ENCODE measurements at regions not wholly inside any gene's neighbourhood (a gene's known extent, or its start where the extent isn't known, plus 50 kb on each side); places are given as distances from the start of the nearest gene placed in this dataset.

GRCh38 chr13:91207261-91207660, 140.2 kb upstream of the MIR17HG start:
- Mint-ChIP-seq H3K9me3 (ENCODE audit: low read depth) (no peaks in the 10 kb centered on the region), H3K4me3 (no peak overlapping the region), H3K27ac (no peak overlapping the region), H3K27me3 (peaks cover 8% of the 10 kb centered on the region), H3K36me3 (no peaks in the 10 kb centered on the region), H3K4me1 (no peaks in the 10 kb centered on the region)
- no peak for ATAC-seq
- CTCF ChIA-PET: no interaction called here
- no peak for DNase-seq

DNA sequence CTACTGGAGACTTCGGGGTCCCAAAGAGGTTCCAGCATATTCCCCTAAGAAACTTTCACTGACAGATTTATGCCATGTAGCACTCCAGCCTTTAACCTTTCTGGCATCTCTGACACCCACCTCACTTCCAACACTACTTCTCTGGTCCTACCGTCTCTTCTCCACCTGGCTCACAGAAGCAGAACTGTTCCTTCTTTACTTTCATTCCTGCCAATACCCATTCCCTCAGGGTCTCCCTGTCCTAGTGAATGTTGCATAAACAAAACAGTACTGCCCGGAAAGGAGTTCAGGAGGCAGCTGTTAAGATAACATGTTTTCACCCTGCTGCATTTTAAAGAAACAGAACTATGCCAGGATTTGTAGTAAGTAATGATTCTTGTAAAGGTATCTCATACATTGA, 136.0 kb upstream of the MIR17HG start:
- ATAC-seq (no peak), DNase-seq (no peak)
- Mint-ChIP-seq H3K27me3 (peaks cover 22% of the 10 kb centered on the region), H3K36me3 (no peaks in the 10 kb centered on the region), H3K4me3 (no peak overlapping the region), H3K27ac (no peak overlapping the region), H3K9me3 (ENCODE audit: low read depth) (no peaks in the 10 kb centered on the region), H3K4me1 (no peaks in the 10 kb centered on the region)
- CTCF ChIA-PET: no interaction called here

- no peak overlapping the region for H3K4me3 Mint-ChIP-seq
- ATAC-seq (no peak), DNase-seq (no peak)
- peaks cover 22% of the 10 kb centered on the region for H3K27me3 Mint-ChIP-seq
- no peaks in the 10 kb centered on the region for H3K9me3 Mint-ChIP-seq (ENCODE audit: low read depth)
- no peaks in the 10 kb centered on the region for H3K4me1 Mint-ChIP-seq
- CTCF ChIA-PET: no interaction called here
- H3K27ac Mint-ChIP-seq: no peak overlapping the region
- no peaks in the 10 kb centered on the region for H3K36me3 Mint-ChIP-seq
These were observed 135.3 kb upstream of the MIR17HG start for GRCh38 chr13:91212231-91212630.

- CTCF ChIA-PET: no interaction called here
- Mint-ChIP-seq H3K27ac (no peak overlapping the region), H3K4me1 (no peaks in the 10 kb centered on the region), H3K36me3 (no peaks in the 10 kb centered on the region), H3K4me3 (no peak overlapping the region), H3K9me3 (ENCODE audit: low read depth) (no peaks in the 10 kb centered on the region), H3K27me3 (peaks cover 22% of the 10 kb centered on the region)
- ATAC-seq: no peak
- DNase-seq: no peak
These were observed 133.5 kb upstream of the MIR17HG start for GRCh38 chr13:91214031-91214430.

- Mint-ChIP-seq H3K4me3 (no peak overlapping the region), H3K27me3 (peaks cover 14% of the 10 kb centered on the region), H3K4me1 (no peaks in the 10 kb centered on the region), H3K9me3 (ENCODE audit: low read depth) (no peaks in the 10 kb centered on the region), H3K36me3 (no peaks in the 10 kb centered on the region), H3K27ac (no peak overlapping the region)
- no peak for ATAC-seq
- DNase-seq: no peak
- CTCF ChIA-PET: no interaction called here
These were observed 130.4 kb upstream of the MIR17HG start for GRCh38 chr13:91216928-91217700.

GRCh38 chr13:91219201-91219600, 128.3 kb upstream of the MIR17HG start:
- DNase-seq (no peak), ATAC-seq (no peak)
- H3K36me3 Mint-ChIP-seq: no peaks in the 10 kb centered on the region
- CTCF ChIA-PET: no interaction called here
- peaks cover 7% of the 10 kb centered on the region for H3K27me3 Mint-ChIP-seq
- H3K4me1 Mint-ChIP-seq: no peaks in the 10 kb centered on the region
- no peak overlapping the region for H3K27ac Mint-ChIP-seq
- H3K4me3 Mint-ChIP-seq: no peak overlapping the region
- no peaks in the 10 kb centered on the region for H3K9me3 Mint-ChIP-seq (ENCODE audit: low read depth)

DNA sequence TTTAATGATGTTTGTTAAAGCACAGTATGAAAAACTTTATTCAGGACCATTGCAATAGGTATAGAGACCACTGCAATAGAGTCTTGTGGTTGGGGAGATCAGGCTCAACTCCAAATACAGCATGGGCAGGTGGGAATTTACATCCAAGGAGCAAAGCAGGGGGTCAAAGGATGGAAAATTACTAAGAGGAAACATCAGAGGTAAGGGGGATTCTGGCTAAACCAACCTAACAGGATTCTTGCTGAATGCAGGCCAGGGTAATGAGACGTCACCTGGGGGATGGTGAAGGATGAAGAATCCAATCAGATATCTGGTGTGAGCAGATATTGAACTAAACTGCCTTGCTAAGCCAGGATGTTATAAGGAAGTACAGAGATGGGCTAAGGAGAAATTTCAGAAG, 126.6 kb upstream of the MIR17HG start:
- no peaks in the 10 kb centered on the region for H3K36me3 Mint-ChIP-seq
- no peak for ATAC-seq
- H3K4me3 Mint-ChIP-seq: no peak overlapping the region

GRCh38 chr13:91228108-91228507, 119.4 kb upstream of the MIR17HG start:
- H3K4me1 Mint-ChIP-seq: no peaks in the 10 kb centered on the region
- no peak overlapping the region for H3K27ac Mint-ChIP-seq
- no peaks in the 10 kb centered on the region for H3K27me3 Mint-ChIP-seq
- CTCF ChIA-PET: interaction anchor here (1.0 kb wide), 1 partner anchor 10 kb away, joined by 4 read pairs; no protein-coding TSS in a partner anchor
- H3K36me3 Mint-ChIP-seq: no peaks in the 10 kb centered on the region
- ATAC-seq (no peak), DNase-seq (no peak)
- H3K4me3 Mint-ChIP-seq: no peak overlapping the region
- H3K9me3 Mint-ChIP-seq (ENCODE audit: low read depth): no peaks in the 10 kb centered on the region

More for the DNA sequence above, 126.6 kb upstream of the MIR17HG start:
- Mint-ChIP-seq H3K4me1 (no peaks in the 10 kb centered on the region), H3K27me3 (peaks cover 1% of the 10 kb centered on the region), H3K9me3 (ENCODE audit: low read depth) (no peaks in the 10 kb centered on the region), H3K27ac (no peak overlapping the region)
- CTCF ChIA-PET: no interaction called here
- no peak for DNase-seq

DNA sequence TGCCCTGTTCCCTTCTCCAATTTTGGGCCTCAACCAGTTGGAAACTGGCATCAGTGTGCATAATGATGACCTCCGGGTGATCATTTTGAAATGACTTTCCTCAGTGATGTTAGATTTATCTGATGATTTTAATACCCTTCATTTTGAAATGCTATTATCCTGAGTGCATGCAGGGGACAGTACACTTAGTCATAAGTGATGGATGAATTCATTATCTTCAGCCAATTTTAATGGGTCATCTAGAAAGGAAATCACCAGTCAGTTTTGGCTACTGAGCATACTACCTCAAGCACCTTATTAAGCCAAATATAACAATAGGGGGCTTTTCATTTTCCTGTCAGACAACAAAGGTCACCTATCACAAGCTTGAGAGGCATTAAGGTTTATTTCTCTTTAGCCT, 118.5 kb upstream of the MIR17HG start:
- DNase-seq: no peak
- Mint-ChIP-seq H3K4me1 (no peaks in the 10 kb centered on the region), H3K36me3 (no peaks in the 10 kb centered on the region), H3K9me3 (ENCODE audit: low read depth) (no peaks in the 10 kb centered on the region), H3K27ac (no peak overlapping the region), H3K4me3 (no peak overlapping the region), H3K27me3 (no peaks in the 10 kb centered on the region)
- CTCF ChIA-PET: no interaction called here
- no peak for ATAC-seq

DNA sequence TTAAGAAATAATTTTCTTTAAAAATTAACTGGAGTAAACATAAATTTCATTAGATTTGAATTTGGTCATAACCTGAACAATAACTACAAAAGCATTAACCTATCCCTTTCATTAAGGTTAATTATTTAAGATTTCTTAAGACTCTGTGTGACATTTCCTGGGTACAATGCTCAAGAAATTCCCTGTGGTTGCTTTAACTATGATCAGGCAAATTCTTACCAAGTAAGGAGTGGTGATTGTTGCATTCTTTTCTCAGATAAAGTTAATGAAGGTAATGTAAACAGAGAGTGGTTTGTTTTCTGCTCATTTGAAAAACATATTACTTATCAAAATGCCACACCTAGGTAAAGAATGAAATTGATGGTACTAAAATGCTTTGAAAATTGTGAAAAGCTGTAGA, 114.8 kb upstream of the MIR17HG start:
- H3K27ac Mint-ChIP-seq: no peak overlapping the region
- H3K27me3 Mint-ChIP-seq: no peaks in the 10 kb centered on the region
- H3K4me3 Mint-ChIP-seq: no peak overlapping the region
- no peaks in the 10 kb centered on the region for H3K36me3 Mint-ChIP-seq
- H3K9me3 Mint-ChIP-seq (ENCODE audit: low read depth): no peaks in the 10 kb centered on the region
- CTCF ChIA-PET: no interaction called here
- ATAC-seq (no peak), DNase-seq (no peak)
- H3K4me1 Mint-ChIP-seq: no peaks in the 10 kb centered on the region

DNA sequence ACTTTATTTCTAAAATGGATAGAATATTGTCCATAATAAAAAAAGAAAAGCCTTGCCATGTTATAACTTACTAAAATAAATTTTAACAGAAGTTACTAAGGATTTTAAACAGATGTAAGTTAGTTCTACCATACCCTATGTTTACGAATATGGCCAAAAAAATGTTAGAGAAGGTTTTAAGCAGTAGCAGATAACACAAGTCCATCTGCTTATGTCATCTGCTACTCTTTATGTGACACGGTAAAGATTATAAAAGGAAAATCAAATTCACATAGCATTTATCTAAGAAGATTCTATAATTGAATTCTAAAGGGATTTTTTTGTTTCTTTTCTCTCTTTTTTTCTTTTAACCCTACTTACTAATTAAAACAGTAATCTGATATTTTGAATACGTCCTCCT, 114.2 kb upstream of the MIR17HG start:
- no peaks in the 10 kb centered on the region for H3K9me3 Mint-ChIP-seq (ENCODE audit: low read depth)
- H3K27ac Mint-ChIP-seq: no peak overlapping the region
- H3K4me1 Mint-ChIP-seq: no peaks in the 10 kb centered on the region
- CTCF ChIA-PET: no interaction called here
- H3K4me3 Mint-ChIP-seq: no peak overlapping the region
- ATAC-seq: no peak
- DNase-seq: no peak
- H3K27me3 Mint-ChIP-seq: no peaks in the 10 kb centered on the region
- H3K36me3 Mint-ChIP-seq: no peaks in the 10 kb centered on the region

DNA sequence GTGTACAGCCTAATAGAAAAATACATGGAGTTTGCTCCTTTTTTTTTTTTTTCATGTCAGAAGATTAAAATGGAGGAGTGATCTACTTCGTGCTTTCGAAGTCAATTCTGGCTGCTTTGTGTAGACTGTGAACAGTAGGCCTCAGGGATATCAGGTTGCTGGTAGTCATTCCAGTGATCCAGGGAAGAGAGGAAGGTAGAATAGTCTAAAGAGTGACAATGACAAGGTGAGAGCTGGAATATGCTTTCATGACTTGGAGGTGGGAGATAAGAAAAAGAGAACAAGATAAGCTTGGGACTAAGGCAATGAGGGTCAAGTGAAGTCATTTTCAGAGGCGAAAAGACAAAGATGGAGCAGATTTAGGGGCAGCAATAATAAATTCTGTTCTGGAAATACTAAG, 111.3 kb upstream of the MIR17HG start:
- CTCF ChIA-PET: no interaction called here
- H3K36me3 Mint-ChIP-seq: no peaks in the 10 kb centered on the region

DNA sequence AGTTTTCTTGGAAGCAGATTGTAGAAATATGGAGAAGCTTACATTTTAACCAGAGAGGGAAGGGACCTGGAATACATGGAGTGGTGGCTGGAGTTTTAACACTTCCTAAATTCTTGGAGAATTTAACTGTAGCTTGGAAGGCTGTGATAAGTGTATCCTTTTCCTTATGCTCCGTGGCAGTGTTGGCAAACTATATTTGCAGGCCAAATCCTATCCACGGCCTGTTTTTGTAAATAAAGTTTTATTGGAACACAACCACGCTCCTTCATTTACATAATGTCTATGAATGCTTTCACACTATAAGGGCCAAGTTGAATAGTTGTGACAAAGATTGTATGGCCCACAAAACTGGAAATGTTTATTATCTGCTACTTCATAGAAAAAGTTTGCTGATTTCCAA, 110.6 kb upstream of the MIR17HG start:
- CTCF ChIA-PET: interaction anchor here (1.7 kb wide), 1 partner anchor 9 kb away, joined by 4 read pairs; no protein-coding TSS in a partner anchor
- no peaks in the 10 kb centered on the region for H3K4me1 Mint-ChIP-seq
- DNase-seq (no peak), ATAC-seq (no peak)
- no peaks in the 10 kb centered on the region for H3K36me3 Mint-ChIP-seq
- no peaks in the 10 kb centered on the region for H3K9me3 Mint-ChIP-seq (ENCODE audit: low read depth)
- no peak overlapping the region for H3K4me3 Mint-ChIP-seq
- H3K27ac Mint-ChIP-seq: no peak overlapping the region
- H3K27me3 Mint-ChIP-seq: no peaks in the 10 kb centered on the region

More for the DNA sequence above, 111.3 kb upstream of the MIR17HG start:
- DNase-seq (no peak), ATAC-seq (no peak)
- H3K27me3 Mint-ChIP-seq: no peaks in the 10 kb centered on the region
- no peak overlapping the region for H3K4me3 Mint-ChIP-seq
- H3K27ac Mint-ChIP-seq: no peak overlapping the region
- no peaks in the 10 kb centered on the region for H3K9me3 Mint-ChIP-seq (ENCODE audit: low read depth)
- H3K4me1 Mint-ChIP-seq: no peaks in the 10 kb centered on the region

- H3K27ac Mint-ChIP-seq: no peak overlapping the region
- H3K27me3 Mint-ChIP-seq: no peaks in the 10 kb centered on the region
- DNase-seq (no peak), ATAC-seq (no peak)
- CTCF ChIA-PET: interaction anchor here (1.7 kb wide), 1 partner anchor 11 kb away, joined by 4 read pairs; no protein-coding TSS in a partner anchor
- H3K4me1 Mint-ChIP-seq: no peaks in the 10 kb centered on the region
- H3K36me3 Mint-ChIP-seq: no peaks in the 10 kb centered on the region
- no peak overlapping the region for H3K4me3 Mint-ChIP-seq
- H3K9me3 Mint-ChIP-seq (ENCODE audit: low read depth): no peaks in the 10 kb centered on the region
These were observed 109.5 kb upstream of the MIR17HG start for GRCh38 chr13:91238036-91238435.

All from activated CD8-positive, alpha-beta memory T cell treated with anti-CD3 and anti-CD28 coated beads, Interleukin-2, amount 10 ng/mL, durations not matched to agents 7 days and 5 days (primary cell).